Effector CD8-positive, alpha-beta T cell (primary cell): ENCODE measurements at regions not wholly inside any gene's neighbourhood (a gene's known extent, or its start where the extent isn't known, plus 50 kb on each side); places are given as distances from the start of the nearest gene placed in this dataset.
"Not testable (repeated sequence)": the region's sequence is repeated elsewhere in the genome, so short reads cannot be mapped to it uniquely, and the experiment has no call there.

Experiments used
- DNase-seq: peaks from one replicate; lab custom pipeline; 2025; lab: John Stamatoyannopoulos, UW

- no peak for DNase-seq
Observed at GRCh38 chr5:10921160-10921559, 160.1 kb upstream of the DAP start.

GRCh38 chr5:10920400-10920799 lies 159.4 kb upstream of the DAP start:
- DNase-seq: no peak

- DNase-seq: no peak
Observed at GRCh38 chr5:10914741-10915480, 153.9 kb upstream of the DAP start.

GRCh38 chr5:10913841-10914240 lies 152.8 kb upstream of the DAP start:
- DNase-seq: no peak

GRCh38 chr5:10913181-10913810 lies 152.3 kb upstream of the DAP start:
- DNase-seq: no peak

GRCh38 chr5:10912435-10912834 lies 151.4 kb upstream of the DAP start:
- DNase-seq: no peak

- no peak for DNase-seq
Observed at GRCh38 chr5:10910261-10910660, 149.2 kb upstream of the DAP start.

- no peak for DNase-seq
Observed at GRCh38 chr5:10904862-10905432, 143.9 kb upstream of the DAP start.

- DNase-seq: no peak
Observed at GRCh38 chr5:10903786-10904560, 142.9 kb upstream of the DAP start.

GRCh38 chr5:10902145-10902544 lies 141.1 kb upstream of the DAP start:
- DNase-seq: no peak

GRCh38 chr5:10898514-10898913 lies 137.5 kb upstream of the DAP start:
- DNase-seq: no peak

GRCh38 chr5:10896016-10896415 lies 135.0 kb upstream of the DAP start:
- no peak for DNase-seq

- DNase-seq: no peak
Observed at GRCh38 chr5:10894445-10895054, 133.5 kb upstream of the DAP start.

- DNase-seq: no peak
Observed at GRCh38 chr5:10892911-10893215, 131.8 kb upstream of the DAP start.

GRCh38 chr5:10892147-10892910 lies 131.3 kb upstream of the DAP start:
- DNase-seq: no peak

GRCh38 chr5:10891193-10891592 lies 130.2 kb upstream of the DAP start:
- no peak for DNase-seq

GRCh38 chr5:10886497-10886896 lies 125.5 kb upstream of the DAP start:
- DNase-seq: no peak

- DNase-seq: no peak
Observed at GRCh38 chr5:10885026-10885425, 124.0 kb upstream of the DAP start.

- DNase-seq: not testable (repeated sequence)
Observed at GRCh38 chr5:10883945-10884344, 122.9 kb upstream of the DAP start.

- no peak for DNase-seq
Observed at GRCh38 chr5:10880934-10881333, 119.9 kb upstream of the DAP start.

GRCh38 chr5:10876996-10877395 lies 116.0 kb upstream of the DAP start:
- not testable (repeated sequence) for DNase-seq
